ENCODE measurements at regions not wholly inside any gene's neighbourhood (a gene's known extent, or its start where the extent isn't known, plus 50 kb on each side); places are given as distances from the start of the nearest gene placed in this dataset.

GRCh38 chr6:170096803-170097504 is 193.9 kb downstream of the DLL1 start:
- Histone ChIP-seq H3K36me3 (no peaks in the 10 kb centered on the region), H3K9me3 (ENCODE audit: severe bottlenecking) (no peaks in the 10 kb centered on the region), H3K27ac (no peak overlapping the region), H3K4me3 (ENCODE audit: low read depth, low read length) (no peak overlapping the region), H3K27me3 (ENCODE audit: insufficient read depth, low read depth, severe bottlenecking) (no peaks in the 10 kb centered on the region)
- no peak for DNase-seq
- TF ChIP-seq CTCF (IDR thresholded peaks at IDR 0.05; ENCODE audit: low read depth, low read length), result no peak

GRCh38 chr6:170096191-170096802 is 194.6 kb downstream of the DLL1 start:
- no peaks in the 10 kb centered on the region for H3K27me3 ChIP-seq (ENCODE audit: insufficient read depth, low read depth, severe bottlenecking)
- no peak overlapping the region for H3K27ac ChIP-seq
- H3K36me3 ChIP-seq, result no peaks in the 10 kb centered on the region
- H3K9me3 ChIP-seq (ENCODE audit: severe bottlenecking), result no peaks in the 10 kb centered on the region
- no peak overlapping the region for H3K4me3 ChIP-seq (ENCODE audit: low read depth, low read length)
- DNase-seq, result no peak
- no peak for TF ChIP-seq CTCF (IDR thresholded peaks at IDR 0.05; ENCODE audit: low read depth, low read length)

GRCh38 chr6:170095273-170095981 is 195.5 kb downstream of the DLL1 start:
- Histone ChIP-seq H3K4me3 (ENCODE audit: low read depth, low read length) (no peak overlapping the region), H3K36me3 (no peaks in the 10 kb centered on the region), H3K27me3 (ENCODE audit: insufficient read depth, low read depth, severe bottlenecking) (no peaks in the 10 kb centered on the region), H3K9me3 (ENCODE audit: severe bottlenecking) (no peaks in the 10 kb centered on the region), H3K27ac (no peak overlapping the region)
- no peak for DNase-seq
- no peak for TF ChIP-seq CTCF (IDR thresholded peaks at IDR 0.05; ENCODE audit: low read depth, low read length)

GRCh38 chr6:170094686-170095272 is 196.1 kb downstream of the DLL1 start:
- H3K4me3 ChIP-seq (ENCODE audit: low read depth, low read length), result no peak overlapping the region
- TF ChIP-seq CTCF (IDR thresholded peaks at IDR 0.05; ENCODE audit: low read depth, low read length), result no peak
- H3K27ac ChIP-seq, result no peak overlapping the region
- no peak for DNase-seq
- H3K27me3 ChIP-seq (ENCODE audit: insufficient read depth, low read depth, severe bottlenecking), result no peaks in the 10 kb centered on the region
- no peaks in the 10 kb centered on the region for H3K9me3 ChIP-seq (ENCODE audit: severe bottlenecking)
- no peaks in the 10 kb centered on the region for H3K36me3 ChIP-seq

GRCh38 chr6:170093658-170094596 is 197.0 kb downstream of the DLL1 start:
- no peak for TF ChIP-seq CTCF (IDR thresholded peaks at IDR 0.05; ENCODE audit: low read depth, low read length)
- no peak for DNase-seq
- Histone ChIP-seq H3K36me3 (no peaks in the 10 kb centered on the region), H3K9me3 (ENCODE audit: severe bottlenecking) (no peaks in the 10 kb centered on the region), H3K4me3 (ENCODE audit: low read depth, low read length) (no peak overlapping the region), H3K27ac (no peak overlapping the region), H3K27me3 (ENCODE audit: insufficient read depth, low read depth, severe bottlenecking) (no peaks in the 10 kb centered on the region)
